GM18519 (cell line): ENCODE measurements at regions not wholly inside any gene's neighbourhood (a gene's known extent, or its start where the extent isn't known, plus 50 kb on each side); places are given as distances from the start of the nearest gene placed in this dataset.

Experiments used
- ATAC-seq: cut with Tn5 transposase; IDR thresholded peaks from one replicate; pipeline ENCODE4 v1.9.1; 2021; ENCODE audit warnings: mild to moderate bottlenecking, moderate library complexity; ENCODE audit not compliant: unreplicated experiment, low FRiP score

- ATAC-seq: no peak
Observed at GRCh38 chr18:27413495-27414401, 228.6 kb upstream of the CHST9 start.

- no peak for ATAC-seq
Observed at GRCh38 chr18:27412556-27412955, 227.4 kb upstream of the CHST9 start.

GRCh38 chr18:27411911-27412310, 226.8 kb upstream of the CHST9 start:
- ATAC-seq: no peak

- no peak for ATAC-seq
Observed at GRCh38 chr18:27411013-27411412, 225.9 kb upstream of the CHST9 start.

GRCh38 chr18:27404855-27405254, 219.7 kb upstream of the CHST9 start:
- ATAC-seq: no peak

- no peak for ATAC-seq
Observed at GRCh38 chr18:27400001-27400400, 214.9 kb upstream of the CHST9 start.

GRCh38 chr18:27395752-27396151, 210.6 kb upstream of the CHST9 start:
- no peak for ATAC-seq

- ATAC-seq: no peak
Observed at GRCh38 chr18:27394687-27395086, 209.6 kb upstream of the CHST9 start.

- no peak for ATAC-seq
Observed at GRCh38 chr18:27382567-27383216, 197.6 kb upstream of the CHST9 start.

GRCh38 chr18:27378431-27379095, 193.5 kb upstream of the CHST9 start:
- ATAC-seq: no peak

- ATAC-seq: no peak
Observed at GRCh38 chr18:27377251-27377650, 192.1 kb upstream of the CHST9 start.

- no peak for ATAC-seq
Observed at GRCh38 chr18:27372386-27372785, 187.3 kb upstream of the CHST9 start.

GRCh38 chr18:27366665-27367064, 181.6 kb upstream of the CHST9 start:
- ATAC-seq: no peak

GRCh38 chr18:27366151-27366550, 181.0 kb upstream of the CHST9 start:
- ATAC-seq: no peak

- ATAC-seq: peak; percentile 49
Observed at GRCh38 chr18:27363872-27364271, 178.8 kb upstream of the CHST9 start.

- ATAC-seq: no peak
Observed at GRCh38 chr18:27361477-27361876, 176.4 kb upstream of the CHST9 start.

GRCh38 chr18:27355308-27355707, 170.2 kb upstream of the CHST9 start:
- no peak for ATAC-seq

- no peak for ATAC-seq
Observed at GRCh38 chr18:27353273-27353672, 168.2 kb upstream of the CHST9 start.

- no peak for ATAC-seq
Observed at GRCh38 chr18:27349284-27349882, 164.3 kb upstream of the CHST9 start.

GRCh38 chr18:27331606-27332005, 146.5 kb upstream of the CHST9 start:
- ATAC-seq: no peak

GRCh38 chr18:27314996-27315395, 129.9 kb upstream of the CHST9 start:
- ATAC-seq: no peak
